A673 (cell line): ENCODE measurements at regions not wholly inside any gene's neighbourhood (a gene's known extent, or its start where the extent isn't known, plus 50 kb on each side); places are given as distances from the start of the nearest gene placed in this dataset.

Experiments
- CTCF ChIP-seq: fragments of 300-800, 200-600 bp; sonication (generic); conservative IDR thresholded peaks from 2 replicates; pipeline ENCODE4 v1.5.1; 2017; ENCODE audit warnings: low read depth, mild to moderate bottlenecking, antibody characterized with exemption, low read length, moderate library complexity, mixed read lengths
- EZH2 ChIP-seq: fragments of 200-600 bp; sonication (generic); IDR thresholded peaks from 2 replicates; pipeline ENCODE4 v1.6.1; 2017; ENCODE audit warnings: borderline replicate concordance, low read depth, mild to moderate bottlenecking, mixed read lengths, antibody characterized with exemption, low read length; ENCODE audit not compliant: poor library complexity, severe bottlenecking

GRCh38 chr6:112660626-112661025, 313.5 kb downstream of the RFPL4B start:
- TF ChIP-seq CTCF, result no peak
- TF ChIP-seq EZH2, result no peak
